ENCODE measurements at regions not wholly inside any gene's neighbourhood (a gene's known extent, or its start where the extent isn't known, plus 50 kb on each side); places are given as distances from the start of the nearest gene placed in this dataset.

DNA sequence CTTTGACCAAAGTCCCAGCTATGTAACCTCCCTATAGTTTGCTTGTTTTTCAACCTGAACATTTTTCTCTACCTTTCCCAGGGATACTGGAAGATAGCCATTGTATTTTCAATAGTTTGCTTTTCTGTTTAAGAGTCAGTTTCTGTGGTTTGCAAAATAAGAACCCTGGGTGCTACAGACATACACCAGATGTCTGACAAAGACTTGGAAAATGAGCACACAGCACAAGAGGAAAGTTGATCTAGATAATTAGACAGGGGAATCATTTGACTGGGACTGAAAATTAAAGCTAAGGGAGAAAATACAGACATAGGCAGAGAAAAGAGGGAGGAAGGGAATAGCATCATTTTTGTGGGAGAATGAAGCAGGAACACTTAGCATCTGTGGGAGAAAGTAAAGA lies 218.3 kb upstream of the CNKSR2 start:
- TF ChIP-seq CTCF (IDR thresholded peaks at IDR 0.05) (no peak), POLR2A (IDR thresholded peaks at IDR 0.05) (no peak), EP300 (IDR thresholded peaks at IDR 0.05) (no peak)

Data from ovary (tissue), 3 donors.